GM18520 (cell line): ENCODE measurements at regions not wholly inside any gene's neighbourhood (a gene's known extent, or its start where the extent isn't known, plus 50 kb on each side); places are given as distances from the start of the nearest gene placed in this dataset.

Experiments
- ATAC-seq: cut with Tn5 transposase; IDR thresholded peaks from one replicate; pipeline ENCODE4 v1.9.1; 2021; ENCODE audit not compliant: unreplicated experiment

GRCh38 chr10:78264361-78264760 lies 230.7 kb downstream of the RPS24 start:
- no peak for ATAC-seq

DNA sequence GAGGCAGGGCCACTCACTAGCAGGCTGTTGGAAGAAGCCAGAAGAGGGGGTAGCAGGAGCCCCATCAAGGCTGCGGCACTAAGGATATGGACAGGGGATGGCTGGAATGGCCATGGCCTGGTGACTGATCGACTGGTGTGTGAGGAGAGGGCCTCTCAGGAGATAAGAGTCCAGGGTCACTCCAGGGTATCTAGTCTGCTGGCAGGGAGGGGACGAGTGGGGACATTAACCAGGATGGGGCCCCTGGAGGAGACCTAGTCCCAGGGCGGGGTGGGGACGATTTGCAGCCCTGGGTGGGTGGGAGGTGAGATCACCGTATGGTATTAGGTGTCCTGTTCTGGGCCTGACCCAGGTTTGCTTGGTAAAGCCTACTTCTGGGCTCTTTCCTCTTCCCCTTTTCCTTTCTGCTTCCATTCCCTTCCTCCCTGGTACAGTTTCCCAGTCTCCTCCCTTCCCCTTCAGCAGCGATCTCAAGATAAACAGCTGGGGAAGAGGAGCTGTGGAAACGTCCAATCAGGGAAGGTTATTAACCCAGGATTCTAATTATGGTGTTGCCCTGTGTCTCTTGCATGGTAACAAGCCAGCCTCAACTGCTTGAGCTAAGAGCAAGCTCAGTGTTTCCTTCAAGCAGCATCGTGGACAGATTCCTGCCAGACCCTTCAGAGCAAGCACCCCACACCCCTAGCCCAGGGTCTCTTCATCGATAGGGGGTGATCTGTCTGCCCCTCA lies 233.2 kb downstream of the RPS24 start:
- no peak for ATAC-seq

GRCh38 chr10:78267598-78267997 lies 233.9 kb downstream of the RPS24 start:
- ATAC-seq, result no peak

GRCh38 chr10:78269060-78269459 lies 235.4 kb downstream of the RPS24 start:
- ATAC-seq, result no peak

DNA sequence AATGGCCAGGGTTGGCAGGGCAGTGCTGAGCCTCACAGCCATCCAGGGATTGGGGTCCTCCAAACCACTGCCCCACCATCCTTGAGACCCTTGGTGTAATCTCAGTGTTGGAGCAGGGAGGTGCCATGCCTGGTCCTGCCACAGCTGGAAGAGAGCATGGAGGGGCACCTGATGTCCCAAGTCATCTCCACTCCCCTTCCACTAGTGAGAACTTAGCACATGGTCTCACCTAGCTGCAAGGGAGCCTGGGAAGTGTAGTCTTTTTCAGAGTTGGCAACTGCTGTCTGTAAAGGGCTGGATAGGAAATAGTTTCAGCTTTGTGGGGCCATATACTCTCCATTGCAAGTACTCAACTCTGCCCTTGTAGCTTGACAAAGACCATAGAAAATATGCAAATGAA lies 238.7 kb downstream of the RPS24 start:
- no peak for ATAC-seq

DNA sequence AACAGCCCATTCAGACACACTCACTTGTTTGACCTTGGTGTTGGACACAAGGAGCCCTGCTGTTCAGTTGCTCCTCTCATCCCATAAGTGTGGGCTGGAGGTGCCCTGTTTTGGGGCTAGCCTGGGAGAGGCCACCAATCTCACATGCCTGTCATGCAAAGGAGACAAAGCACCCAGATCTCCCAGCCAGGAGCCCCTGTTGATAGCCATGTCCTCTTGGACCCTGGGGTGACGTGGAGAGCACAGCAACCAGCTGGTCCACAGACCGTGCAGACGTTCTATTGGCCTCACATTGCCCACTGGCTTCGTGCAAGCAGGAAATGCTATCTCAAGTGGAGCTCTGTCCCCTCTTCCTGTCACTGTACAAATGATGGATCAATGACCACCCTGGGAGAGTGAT lies 240.8 kb downstream of the RPS24 start:
- no peak for ATAC-seq

DNA sequence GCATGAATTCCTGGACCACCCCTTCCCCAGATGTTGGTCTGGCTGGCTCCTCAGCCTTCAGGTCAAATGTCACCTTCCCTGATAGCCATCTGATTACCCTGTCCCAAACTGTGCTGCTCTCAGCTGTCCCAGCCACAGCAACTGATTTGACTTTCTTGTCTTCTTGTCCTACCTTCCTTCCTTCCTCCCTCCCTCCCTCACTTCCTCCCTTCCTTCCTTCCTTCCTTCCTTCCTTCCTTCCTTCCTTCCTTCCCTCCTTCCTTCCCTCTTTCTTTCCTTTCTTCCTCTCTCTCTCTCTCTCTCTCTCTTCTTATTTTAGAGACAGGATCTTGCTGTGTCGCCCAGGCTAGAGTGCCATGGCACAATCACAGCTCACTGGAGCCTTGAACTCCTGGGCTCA lies 242.5 kb downstream of the RPS24 start:
- ATAC-seq, result no peak

DNA sequence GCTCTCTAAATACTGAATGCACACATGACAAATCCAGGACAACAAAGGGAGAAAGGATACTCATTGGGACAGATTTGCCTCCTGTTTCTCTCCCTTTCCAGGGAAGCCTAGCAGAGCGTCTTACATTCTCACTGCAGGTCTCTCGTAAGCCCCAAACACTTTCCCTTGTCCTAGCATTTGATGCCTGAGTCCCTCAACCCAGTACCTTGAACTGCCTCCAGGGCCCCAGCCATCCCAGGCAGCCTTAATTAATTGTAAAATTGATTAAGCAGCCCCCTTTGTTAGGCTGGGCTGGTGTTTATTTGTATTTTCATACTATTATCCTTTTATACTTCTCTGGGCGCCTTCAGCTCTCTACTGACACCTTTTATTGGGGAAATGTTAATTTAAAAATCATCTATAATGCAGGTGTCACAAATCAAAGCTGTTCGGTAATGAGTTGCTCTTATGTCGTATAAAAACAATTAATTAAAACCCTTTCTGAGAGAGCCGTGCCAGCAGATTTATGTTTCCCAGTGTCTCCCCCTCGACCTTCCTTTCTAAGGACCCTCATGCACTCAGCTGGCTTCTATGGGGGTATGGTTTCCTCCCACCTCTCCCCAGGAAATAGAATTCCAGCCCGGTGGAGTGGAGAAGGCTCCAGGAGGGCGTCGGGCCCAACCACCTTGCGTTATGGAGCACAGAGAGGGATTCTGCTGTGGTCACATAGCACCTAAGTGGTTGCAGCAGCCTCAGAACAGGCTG lies 243.8 kb downstream of the RPS24 start:
- ATAC-seq, result no peak

DNA sequence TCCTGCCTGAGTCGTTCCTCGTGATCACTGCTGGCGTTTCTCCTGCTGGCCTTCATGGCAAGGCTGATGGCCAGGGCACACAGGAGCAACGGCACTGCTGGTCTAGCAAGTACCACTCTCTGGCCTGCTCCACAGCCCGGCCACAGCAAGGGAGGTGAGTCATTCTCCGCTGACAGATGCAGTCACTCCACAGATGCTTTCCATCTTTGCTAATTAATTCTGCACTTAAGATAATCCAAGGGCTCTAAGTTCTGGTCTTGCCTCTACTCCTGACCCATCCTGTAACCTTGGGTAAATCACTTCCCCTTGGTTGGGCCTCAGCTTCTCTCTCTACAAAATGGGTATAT lies 244.4 kb downstream of the RPS24 start:
- ATAC-seq, result no peak

- no peak for ATAC-seq
These were observed 246.1 kb downstream of the RPS24 start for GRCh38 chr10:78279756-78280155.

GRCh38 chr10:78280604-78281003 lies 246.9 kb downstream of the RPS24 start:
- no peak for ATAC-seq

- ATAC-seq, result no peak
These were observed 248.0 kb downstream of the RPS24 start for GRCh38 chr10:78281627-78282026.

- ATAC-seq, result no peak
These were observed 249.5 kb downstream of the RPS24 start for GRCh38 chr10:78283069-78283682.

DNA sequence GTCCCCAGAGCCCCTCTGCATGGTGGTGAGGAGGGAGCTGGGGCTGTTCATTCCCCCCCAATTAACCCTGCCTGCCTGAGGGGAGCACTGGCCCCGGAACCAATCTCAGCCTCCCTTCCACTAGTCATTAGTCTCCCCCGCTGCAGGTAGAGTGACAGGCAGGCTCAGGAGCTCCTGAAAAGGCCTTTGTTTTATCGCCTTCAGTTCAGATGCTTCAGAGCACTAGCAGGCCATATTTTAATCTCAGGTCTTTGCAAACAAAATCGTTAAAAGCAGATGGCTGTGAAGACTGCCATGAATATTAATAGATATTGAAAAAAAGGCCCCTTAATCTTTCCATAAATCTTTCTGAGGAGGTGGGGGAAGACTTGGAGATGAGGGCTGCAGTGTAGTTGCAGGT lies 250.7 kb downstream of the RPS24 start:
- no peak for ATAC-seq

- ATAC-seq, result no peak
These were observed 251.6 kb downstream of the RPS24 start for GRCh38 chr10:78285226-78285625.

DNA sequence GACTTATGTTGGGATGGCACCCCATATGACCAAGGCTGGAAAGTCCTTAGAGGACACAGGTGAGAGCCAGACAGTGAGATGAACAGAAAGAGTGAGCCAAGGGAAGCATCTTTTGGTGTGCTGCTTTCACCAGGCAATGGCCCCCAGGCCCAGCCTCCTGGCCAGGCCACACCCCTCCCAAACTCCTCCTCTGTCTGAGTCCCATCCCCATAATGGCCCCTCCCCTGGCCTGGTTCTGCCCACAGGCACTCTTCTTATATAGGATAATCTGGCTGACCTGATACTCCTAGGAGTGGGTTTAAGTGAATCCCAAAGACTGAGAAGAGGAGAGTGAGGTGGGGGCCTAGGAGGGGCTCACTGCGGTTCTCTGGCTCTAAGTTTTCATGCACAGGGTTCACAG lies 252.5 kb downstream of the RPS24 start:
- no peak for ATAC-seq

GRCh38 chr10:78286668-78287067 lies 253.0 kb downstream of the RPS24 start:
- ATAC-seq, result no peak

- no peak for ATAC-seq
These were observed 254.0 kb downstream of the RPS24 start for GRCh38 chr10:78287618-78288017.

- ATAC-seq, result no peak
These were observed 255.0 kb downstream of the RPS24 start for GRCh38 chr10:78288663-78289062.

DNA sequence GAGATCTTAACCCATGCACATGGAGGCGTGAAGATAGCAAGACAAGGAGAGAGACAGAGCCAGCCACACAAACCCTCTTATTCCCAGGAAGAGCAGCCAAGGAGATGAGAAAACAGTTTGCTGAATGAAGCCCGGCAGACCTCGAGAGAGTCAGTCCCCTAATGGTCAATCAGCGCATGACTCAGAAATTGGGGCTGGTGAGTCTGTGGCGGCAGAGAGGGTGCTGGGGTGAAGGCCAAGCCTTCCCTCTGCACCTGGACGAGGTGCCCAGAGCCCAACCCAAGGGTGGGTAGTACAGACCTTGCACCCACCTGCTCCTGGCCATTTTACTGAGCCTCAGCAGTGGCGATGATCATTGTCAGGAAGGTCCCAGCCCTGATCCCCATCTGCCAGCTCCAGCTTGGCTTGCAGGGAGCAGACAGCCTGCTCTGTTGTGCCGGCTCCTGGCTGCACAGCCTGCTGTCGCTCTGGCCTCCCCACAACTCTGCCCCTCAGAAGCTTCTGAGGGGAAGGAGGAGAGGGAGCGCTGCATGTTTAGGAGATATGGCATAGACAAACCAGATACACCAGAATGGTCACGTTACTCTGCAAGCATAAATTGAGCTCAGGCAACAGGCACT lies 256.6 kb downstream of the RPS24 start:
- no peak for ATAC-seq

GRCh38 chr10:78291722-78292121 lies 258.1 kb downstream of the RPS24 start:
- no peak for ATAC-seq
